ENCODE measurements at regions not wholly inside any gene's neighbourhood (a gene's known extent, or its start where the extent isn't known, plus 50 kb on each side); places are given as distances from the start of the nearest gene placed in this dataset.

- no peak for TF ChIP-seq ESRRG (CRISPR knock-in tag; IDR thresholded peaks at IDR 0.05)
- TF ChIP-seq CSRNP3 (CRISPR knock-in tag; IDR thresholded peaks at IDR 0.05): no peak
- TF ChIP-seq SNAI2 (CRISPR knock-in tag; IDR thresholded peaks at IDR 0.05): no peak
- TF ChIP-seq CREB5 (CRISPR knock-in tag; IDR thresholded peaks at IDR 0.05; ENCODE audit: low read depth): no peak
These were observed 294.8 kb downstream of the KCNRG start for GRCh38 chr13:50309882-50310594.

Data from SK-N-SH treated with all-trans-retinoic acid at 6 μM for 48 hours (cell line).